CD14-positive monocyte (primary cell): ENCODE measurements at regions not wholly inside any gene's neighbourhood (a gene's known extent, or its start where the extent isn't known, plus 50 kb on each side); places are given as distances from the start of the nearest gene placed in this dataset.

ENCODE experiments used
- DNase-seq, 3 donors: peaks; one replicate each; pipeline ENCODE4 v3.0.0-alpha.2; 2011 to 2022
- H2AFZ ChIP-seq: 2 replicates; pipeline ENCODE4 v1.6.0; 2012; ENCODE audit warnings: mild to moderate bottlenecking, low read depth, low read length, inconsistent platforms; ENCODE audit not compliant: insufficient read depth, poor library complexity, severe bottlenecking
- H3K27ac ChIP-seq, 2 donors: 1 replicate in 1 of 2; 2 replicates in 1 of 2; pipeline ENCODE4 v1.5.1; 2012 to 2013; ENCODE audit warnings: low read length in 2 of 2, control low read depth in 1 of 2, inconsistent platforms in 1 of 2, low read depth in 1 of 2, mild to moderate bottlenecking in 1 of 2
- H3K27me3 ChIP-seq, 2 donors: one replicate each; pipeline versions ENCODE4 v1.6.0 to v1.6.1; 2011 to 2013; ENCODE audit warnings: low read length in 2 of 2; ENCODE audit not compliant: control insufficient read depth in 2 of 2, insufficient read depth in 2 of 2
- H3K36me3 ChIP-seq, 2 donors: replicated peaks in 1 of 2; 1 replicate in 1 of 2; 2 replicates in 1 of 2; pipeline versions ENCODE4 v1.5.1 to v1.6.1; 2012 to 2013; ENCODE audit warnings: low read length in 2 of 2, control low read depth in 1 of 2, inconsistent platforms in 1 of 2, mild to moderate bottlenecking in 1 of 2; ENCODE audit not compliant: insufficient read depth in 2 of 2, control insufficient read depth in 1 of 2
- H3K4me1 ChIP-seq, 2 donors: 1 replicate in 1 of 2; 2 replicates in 1 of 2; pipeline versions ENCODE4 v1.5.1 to v1.6.1; 2012 to 2013; ENCODE audit warnings: low read length in 2 of 2, control low read depth in 1 of 2, inconsistent platforms in 1 of 2, mild to moderate bottlenecking in 1 of 2, moderate library complexity in 1 of 2; ENCODE audit not compliant: insufficient read depth in 2 of 2, control insufficient read depth in 1 of 2
- H3K4me2 ChIP-seq: replicated peaks from 2 replicates; pipeline ENCODE3; 2012; ENCODE audit warnings: low read length, moderate library complexity, mild to moderate bottlenecking; ENCODE audit not compliant: poor library complexity, severe bottlenecking; ENCODE audit errors: extremely low read depth
- H3K4me3 ChIP-seq, 3 experiments: fragments of 200-600 bp in 1 of 3; sonication (generic) in 1 of 3; replicated peaks in 1 of 3; 1 replicate in 2 of 3; 2 replicates in 1 of 3; pipeline ENCODE4 v1.5.1; 2011 to 2013; ENCODE audit warnings: low read length in 3 of 3, mild to moderate bottlenecking in 3 of 3, control low read depth in 2 of 3, low read depth in 2 of 3, inconsistent platforms in 1 of 3, moderate library complexity in 1 of 3
- H3K79me2 ChIP-seq: 2 replicates; pipeline ENCODE4 v1.6.0; 2012; ENCODE audit warnings: mild to moderate bottlenecking, control low read depth, inconsistent platforms, low read length, moderate library complexity; ENCODE audit not compliant: insufficient read depth
- H3K9ac ChIP-seq: 2 replicates; pipeline ENCODE4 v1.6.0; 2017; ENCODE audit warnings: low read length, mild to moderate bottlenecking; ENCODE audit not compliant: insufficient read depth, poor library complexity, severe bottlenecking
- H3K9me3 ChIP-seq, 2 donors: replicated peaks in 1 of 2; 1 replicate in 1 of 2; 2 replicates in 1 of 2; pipeline versions ENCODE4 v1.5.1 to v1.6.1; 2012 to 2013; ENCODE audit warnings: low read length in 2 of 2, control low read depth in 1 of 2; ENCODE audit not compliant: control insufficient read depth in 1 of 2, insufficient read depth in 1 of 2
- H4K20me1 ChIP-seq: 2 replicates; pipeline ENCODE4 v1.6.0; 2012; ENCODE audit warnings: mild to moderate bottlenecking, low read length, control low read depth, moderate library complexity; ENCODE audit not compliant: insufficient read depth
- H3K27ac Mint-ChIP-seq, 7 donors: one replicate each; pipeline ENCODE4 v1.8.0; 2020; ENCODE audit warnings: mild to moderate bottlenecking in 7 of 7, mixed read lengths in 7 of 7, moderate library complexity in 6 of 7, inconsistent platforms in 2 of 7
- H3K27me3 Mint-ChIP-seq, 3 donors: one replicate each; pipeline ENCODE4 v1.8.0; 2021 to 2022; ENCODE audit warnings: low read depth in 3 of 3, mild to moderate bottlenecking in 3 of 3, mixed read lengths in 3 of 3, moderate library complexity in 3 of 3, inconsistent platforms in 1 of 3
- H3K36me3 Mint-ChIP-seq, 2 donors: one replicate each; pipeline ENCODE4 v1.8.0; 2020; ENCODE audit warnings: mixed read lengths in 2 of 2, inconsistent platforms in 1 of 2, mild to moderate bottlenecking in 1 of 2
- H3K4me1 Mint-ChIP-seq: one replicate; pipeline ENCODE4 v1.8.0; 2020; ENCODE audit warnings: mild to moderate bottlenecking, mixed read lengths
- H3K4me3 Mint-ChIP-seq, 2 donors: one replicate each; pipeline ENCODE4 v1.8.0; 2020; ENCODE audit warnings: mild to moderate bottlenecking in 2 of 2, mixed read lengths in 2 of 2, moderate library complexity in 1 of 2
- H3K9me3 Mint-ChIP-seq, 7 donors: one replicate each; pipeline ENCODE4 v1.8.0; 2020 to 2022; ENCODE audit warnings: mixed read lengths in 7 of 7, mild to moderate bottlenecking in 6 of 7, moderate library complexity in 6 of 7, inconsistent platforms in 2 of 7
- WGBS: methylation state at CpG from one replicate; pipeline ENCODE4 v1.1.5; 2013; ENCODE audit warnings: missing lambda C conversion rate; ENCODE audit not compliant: insufficient coverage; 5-methylcytosine and 5-hydroxymethylcytosine counted together
- intact Hi-C, 2 donors: fragments of 100-400 bp; cut with micrococcal nuclease; formaldehyde crosslinking; loops; one replicate each; pipeline versions ENCODE4 v1.15.0 to v1.15.1; 2023
- TF ChIP-seq, protein P1 (sequence below): fragments of 200-600 bp; IDR thresholded peaks from one replicate; pipeline ENCODE4 v1.8.0; 2022; ENCODE audit warnings: antibody characterized with exemption, mild to moderate bottlenecking

DNA sequence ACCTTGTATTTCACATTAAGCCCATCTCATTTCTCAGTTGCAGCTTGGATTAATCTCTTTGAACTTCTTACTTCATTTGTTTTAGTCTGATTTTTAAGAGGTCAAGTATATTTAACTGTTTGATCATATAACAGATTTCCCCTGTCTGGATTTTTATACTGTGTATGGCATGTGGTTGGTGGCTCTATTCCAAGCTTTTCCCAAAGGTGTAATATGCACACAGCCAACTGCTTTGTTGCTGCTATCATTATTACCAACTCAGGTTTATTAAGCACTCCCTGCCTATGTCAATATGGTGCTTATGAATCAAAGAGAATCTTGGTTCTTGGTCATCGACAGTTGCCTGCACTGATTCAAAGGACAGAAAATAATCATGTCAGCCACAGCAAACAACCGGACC, 92.6 kb downstream of the RAP2A start:
- H3K4me1 ChIP-seq, result no peaks in the 10 kb centered on the region
- H3K4me2 ChIP-seq, result no peak overlapping the region
- no peak overlapping the region for H3K4me3 ChIP-seq
- no peaks in the 10 kb centered on the region for H3K36me3 ChIP-seq
- 88% methylated on average over 2 of the region's 2 CpGs for WGBS
- H3K27ac ChIP-seq, result no peak overlapping the region
- H2AFZ ChIP-seq, result no peak overlapping the region
- TF ChIP-seq, protein P1, sequence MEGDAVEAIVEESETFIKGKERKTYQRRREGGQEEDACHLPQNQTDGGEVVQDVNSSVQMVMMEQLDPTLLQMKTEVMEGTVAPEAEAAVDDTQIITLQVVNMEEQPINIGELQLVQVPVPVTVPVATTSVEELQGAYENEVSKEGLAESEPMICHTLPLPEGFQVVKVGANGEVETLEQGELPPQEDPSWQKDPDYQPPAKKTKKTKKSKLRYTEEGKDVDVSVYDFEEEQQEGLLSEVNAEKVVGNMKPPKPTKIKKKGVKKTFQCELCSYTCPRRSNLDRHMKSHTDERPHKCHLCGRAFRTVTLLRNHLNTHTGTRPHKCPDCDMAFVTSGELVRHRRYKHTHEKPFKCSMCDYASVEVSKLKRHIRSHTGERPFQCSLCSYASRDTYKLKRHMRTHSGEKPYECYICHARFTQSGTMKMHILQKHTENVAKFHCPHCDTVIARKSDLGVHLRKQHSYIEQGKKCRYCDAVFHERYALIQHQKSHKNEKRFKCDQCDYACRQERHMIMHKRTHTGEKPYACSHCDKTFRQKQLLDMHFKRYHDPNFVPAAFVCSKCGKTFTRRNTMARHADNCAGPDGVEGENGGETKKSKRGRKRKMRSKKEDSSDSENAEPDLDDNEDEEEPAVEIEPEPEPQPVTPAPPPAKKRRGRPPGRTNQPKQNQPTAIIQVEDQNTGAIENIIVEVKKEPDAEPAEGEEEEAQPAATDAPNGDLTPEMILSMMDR, result no peak
- intact Hi-C loops, result no loop called here
- H3K9ac ChIP-seq, result no peak overlapping the region
- H3K36me3 Mint-ChIP-seq, result no peaks in the 10 kb centered on the region
- H3K27ac Mint-ChIP-seq, result no peak overlapping the region
- H3K27me3 Mint-ChIP-seq, result peaks cover 0 to 2% (median 2%) of the 10 kb centered on the region in 3 donors
- no peak overlapping the region for H3K4me3 Mint-ChIP-seq
- H4K20me1 ChIP-seq, result no peaks in the 10 kb centered on the region
- no peaks in the 10 kb centered on the region for H3K79me2 ChIP-seq
- H3K9me3 Mint-ChIP-seq, result peaks cover 0 to 9% (median 4%) of the 10 kb centered on the region in 7 donors
- H3K4me1 Mint-ChIP-seq, result no peaks in the 10 kb centered on the region
- no peak for DNase-seq
- H3K9me3 ChIP-seq, result peaks cover 0 to 4% of the 10 kb centered on the region in 2 donors
- no peaks in the 10 kb centered on the region for H3K27me3 ChIP-seq

DNA sequence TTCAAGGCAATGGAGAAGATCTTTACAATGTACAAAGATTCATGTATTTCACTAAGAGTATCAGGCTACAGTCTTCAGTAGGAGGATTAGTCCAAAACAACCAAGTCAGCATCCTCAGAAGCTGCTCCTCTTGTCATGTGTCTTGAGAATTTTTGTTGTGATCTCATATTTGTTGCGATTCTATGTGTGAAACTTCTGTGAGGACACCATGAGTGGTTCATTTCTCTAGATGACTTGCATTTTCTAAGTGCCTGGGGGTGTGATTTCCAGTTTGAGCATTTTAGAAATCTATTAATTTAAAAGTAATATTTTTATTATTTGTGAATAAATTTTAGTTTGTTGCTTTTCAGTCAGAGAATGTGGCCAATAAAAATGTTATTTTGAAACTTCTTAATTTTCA, 94.5 kb downstream of the RAP2A start:
- Histone ChIP-seq H3K9me3 (peaks cover 0 to 6% of the 10 kb centered on the region in 2 donors), H3K27me3 (no peaks in the 10 kb centered on the region), H3K4me2 (no peak overlapping the region), H4K20me1 (no peaks in the 10 kb centered on the region), H2AFZ (no peak overlapping the region), H3K36me3 (no peaks in the 10 kb centered on the region), H3K4me3 (no peak overlapping the region), H3K27ac (no peak overlapping the region), H3K79me2 (no peaks in the 10 kb centered on the region), H3K4me1 (no peaks in the 10 kb centered on the region), H3K9ac (no peak overlapping the region)
- intact Hi-C loops, result no loop called here
- H3K4me1 Mint-ChIP-seq, result no peaks in the 10 kb centered on the region
- no peak overlapping the region for H3K27ac Mint-ChIP-seq
- peaks cover 0 to 11% (median 6%) of the 10 kb centered on the region in 7 donors for H3K9me3 Mint-ChIP-seq
- H3K4me3 Mint-ChIP-seq, result no peak overlapping the region
- H3K27me3 Mint-ChIP-seq, result peaks cover 0 to 2% (median 2%) of the 10 kb centered on the region in 3 donors
- H3K36me3 Mint-ChIP-seq, result no peaks in the 10 kb centered on the region
- DNase-seq, result no peak
- TF ChIP-seq, protein P1, result no peak
- 100% methylated on average over 1 of the region's 1 CpG for WGBS
